Vagina (tissue), 2 donors: ENCODE measurements at regions not wholly inside any gene's neighbourhood (a gene's known extent, or its start where the extent isn't known, plus 50 kb on each side); places are given as distances from the start of the nearest gene placed in this dataset.

Experiments
- DNase-seq, 2 donors: peaks; one replicate each; pipeline ENCODE4 v3.0.0-alpha.2; 2017; ENCODE audit errors: extremely low spot score in 2 of 2
- H3K27ac ChIP-seq: fragments of 200-600 bp; sonication (generic); one replicate; pipeline ENCODE4 v1.5.1; 2019
- H3K27me3 ChIP-seq: fragments of 200-600 bp; sonication (generic); one replicate; pipeline ENCODE4 v1.5.1; 2019
- H3K36me3 ChIP-seq, 2 donors: fragments of 200-600 bp; sonication (generic); one replicate each; pipeline ENCODE4 v1.5.1; 2017 to 2019
- H3K4me1 ChIP-seq: fragments of 200-600 bp; sonication (generic); one replicate; pipeline ENCODE4 v1.5.1; 2019
- H3K4me3 ChIP-seq, 2 donors: fragments of 200-600 bp; sonication (generic); 1 replicate in 1 of 2; 2 replicates in 1 of 2; pipeline ENCODE4 v1.5.1; 2016 to 2019
- H3K9me3 ChIP-seq: fragments of 200-600 bp; sonication (generic); one replicate; pipeline ENCODE4 v1.5.1; 2019
- POLR2A ChIP-seq, 2 donors: fragments of 450-650 bp; IDR thresholded peaks; one replicate each; pipeline ENCODE4 v1.6.1; 2017; ENCODE audit warnings: antibody characterized with exemption in 2 of 2, mild to moderate bottlenecking in 2 of 2, moderate library complexity in 2 of 2
- POLR2AphosphoS5 ChIP-seq, 2 donors: sonication (generic); formaldehyde crosslinking; IDR thresholded peaks; one replicate each; pipeline ENCODE4 v1.9.0; 2017; ENCODE audit warnings: antibody characterized with exemption in 2 of 2, mild to moderate bottlenecking in 2 of 2, low read depth in 1 of 2; ENCODE audit not compliant: insufficient read depth in 1 of 2
- intact Hi-C: fragments of 100-400 bp; cut with DNase I; formaldehyde crosslinking; loops from one replicate; pipeline ENCODE4 v1.15.1; 2023
- TF ChIP-seq, protein P1 (sequence below), 3 experiments: fragments of 450-650 bp in 2 of 3; fragments of 200-600 bp in 1 of 3; sonication (generic) in 1 of 3; IDR thresholded peaks; one replicate each; pipeline ENCODE4 v1.5.1; 2017 to 2019; ENCODE audit warnings: antibody characterized with exemption in 3 of 3, mild to moderate bottlenecking in 2 of 3, moderate library complexity in 2 of 3

GRCh38 chr6:113594726-113595125 is 262.4 kb upstream of the MARCKS start:
- peaks cover 28% of the 10 kb centered on the region for H3K4me1 ChIP-seq
- no peaks in the 10 kb centered on the region for H3K27me3 ChIP-seq
- DNase-seq, result no peak
- TF ChIP-seq POLR2A (IDR thresholded peaks at IDR 0.05) (no peak), POLR2AphosphoS5 (IDR thresholded peaks at IDR 0.05; ENCODE audit: insufficient read depth in 1 of 2, low read depth in 1 of 2) (no peak)
- H3K27ac ChIP-seq, result no peak overlapping the region
- H3K9me3 ChIP-seq, result no peaks in the 10 kb centered on the region
- no peak overlapping the region for H3K4me3 ChIP-seq
- H3K36me3 ChIP-seq, result no peaks in the 10 kb centered on the region
- intact Hi-C loops, result no loop called here

DNA sequence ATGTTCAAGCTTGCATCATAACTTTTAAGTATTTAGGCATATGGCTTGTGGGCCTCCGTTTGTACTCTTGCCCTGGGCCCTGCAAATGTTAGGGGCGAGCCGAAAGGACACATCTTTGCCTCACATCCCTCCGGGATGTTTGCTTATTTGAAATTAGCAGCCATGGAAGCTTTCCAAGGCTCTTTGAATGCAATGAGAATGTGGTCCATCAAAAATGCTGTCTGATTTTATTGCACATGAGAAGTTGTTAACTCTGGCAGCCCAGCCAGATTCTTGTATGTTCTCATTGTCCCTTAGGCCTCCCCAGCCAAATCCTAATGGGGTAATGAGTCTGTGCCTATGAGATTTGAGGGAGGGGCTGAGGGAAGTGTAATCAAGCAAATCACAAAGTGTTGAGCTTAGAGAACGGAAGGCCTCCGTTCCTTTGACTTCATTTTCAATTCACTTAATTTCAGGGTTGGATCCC is 261.2 kb upstream of the MARCKS start:
- Histone ChIP-seq H3K9me3 (no peaks in the 10 kb centered on the region), H3K27ac (peak overlapping the region; percentile 28), H3K27me3 (no peaks in the 10 kb centered on the region), H3K36me3 (no peaks in the 10 kb centered on the region), H3K4me1 (peaks cover 28% of the 10 kb centered on the region), H3K4me3 (peak overlapping the region in 1 of 2 donors; percentile 13)
- TF ChIP-seq, protein P1, sequence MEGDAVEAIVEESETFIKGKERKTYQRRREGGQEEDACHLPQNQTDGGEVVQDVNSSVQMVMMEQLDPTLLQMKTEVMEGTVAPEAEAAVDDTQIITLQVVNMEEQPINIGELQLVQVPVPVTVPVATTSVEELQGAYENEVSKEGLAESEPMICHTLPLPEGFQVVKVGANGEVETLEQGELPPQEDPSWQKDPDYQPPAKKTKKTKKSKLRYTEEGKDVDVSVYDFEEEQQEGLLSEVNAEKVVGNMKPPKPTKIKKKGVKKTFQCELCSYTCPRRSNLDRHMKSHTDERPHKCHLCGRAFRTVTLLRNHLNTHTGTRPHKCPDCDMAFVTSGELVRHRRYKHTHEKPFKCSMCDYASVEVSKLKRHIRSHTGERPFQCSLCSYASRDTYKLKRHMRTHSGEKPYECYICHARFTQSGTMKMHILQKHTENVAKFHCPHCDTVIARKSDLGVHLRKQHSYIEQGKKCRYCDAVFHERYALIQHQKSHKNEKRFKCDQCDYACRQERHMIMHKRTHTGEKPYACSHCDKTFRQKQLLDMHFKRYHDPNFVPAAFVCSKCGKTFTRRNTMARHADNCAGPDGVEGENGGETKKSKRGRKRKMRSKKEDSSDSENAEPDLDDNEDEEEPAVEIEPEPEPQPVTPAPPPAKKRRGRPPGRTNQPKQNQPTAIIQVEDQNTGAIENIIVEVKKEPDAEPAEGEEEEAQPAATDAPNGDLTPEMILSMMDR (IDR thresholded peaks at IDR 0.05), result no peak
- TF ChIP-seq POLR2A (IDR thresholded peaks at IDR 0.05) (no peak), POLR2AphosphoS5 (IDR thresholded peaks at IDR 0.05; ENCODE audit: insufficient read depth in 1 of 2, low read depth in 1 of 2) (no peak)
- no peak for DNase-seq
- intact Hi-C loops, result no loop called here

DNA sequence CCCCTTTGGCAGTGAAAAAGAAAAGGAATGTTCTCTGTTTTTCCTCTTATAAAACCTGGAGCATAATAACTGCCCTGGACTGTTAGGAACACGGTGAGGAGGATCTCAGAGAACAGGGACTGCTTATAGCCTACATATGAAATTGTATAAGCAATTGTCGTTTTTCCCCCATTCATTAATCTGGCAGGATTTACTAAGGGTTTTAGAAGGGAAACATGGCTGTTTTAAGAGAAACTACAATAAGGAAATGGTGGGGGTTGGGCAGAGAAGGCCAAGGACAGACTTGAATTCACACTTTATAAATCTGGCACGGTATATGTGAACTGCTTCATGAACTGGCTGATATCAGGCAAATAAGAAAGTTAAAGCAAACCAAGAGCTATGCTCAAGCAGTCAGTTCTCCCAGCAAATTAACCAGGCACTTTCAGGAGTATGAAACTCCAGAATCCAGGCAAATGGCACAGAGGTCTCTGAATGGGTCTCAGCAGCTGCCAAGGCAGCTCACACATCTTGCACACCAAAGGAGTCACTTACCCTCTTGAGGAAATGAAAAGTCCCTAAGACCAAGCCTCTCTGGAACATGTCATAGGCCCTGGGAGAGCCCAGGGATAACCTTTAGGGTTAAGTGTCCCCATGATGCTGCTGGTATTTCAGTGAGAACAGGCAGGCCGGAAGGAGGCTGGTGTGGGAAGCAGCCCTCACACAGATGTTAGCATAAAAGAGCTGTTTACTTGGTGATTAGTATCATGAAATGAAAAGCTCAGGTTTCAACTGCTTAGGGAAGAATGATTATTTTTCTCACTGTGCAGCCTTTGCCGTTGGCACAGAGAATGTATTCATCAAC is 260.5 kb upstream of the MARCKS start:
- H3K36me3 ChIP-seq, result no peaks in the 10 kb centered on the region
- no peaks in the 10 kb centered on the region for H3K9me3 ChIP-seq
- intact Hi-C loops, result no loop called here
- TF ChIP-seq, protein P1 (IDR thresholded peaks at IDR 0.05), result no peak
- TF ChIP-seq POLR2AphosphoS5 (IDR thresholded peaks at IDR 0.05; ENCODE audit: insufficient read depth in 1 of 2, low read depth in 1 of 2), result no peak
- no peak for TF ChIP-seq POLR2A (IDR thresholded peaks at IDR 0.05)
- no peaks in the 10 kb centered on the region for H3K27me3 ChIP-seq
- H3K27ac ChIP-seq, result peak overlapping the region; percentile 28
- peaks cover 26% of the 10 kb centered on the region for H3K4me1 ChIP-seq
- peak overlapping the region in 1 of 2 donors; percentile 13 for H3K4me3 ChIP-seq
- DNase-seq, result no peak

DNA sequence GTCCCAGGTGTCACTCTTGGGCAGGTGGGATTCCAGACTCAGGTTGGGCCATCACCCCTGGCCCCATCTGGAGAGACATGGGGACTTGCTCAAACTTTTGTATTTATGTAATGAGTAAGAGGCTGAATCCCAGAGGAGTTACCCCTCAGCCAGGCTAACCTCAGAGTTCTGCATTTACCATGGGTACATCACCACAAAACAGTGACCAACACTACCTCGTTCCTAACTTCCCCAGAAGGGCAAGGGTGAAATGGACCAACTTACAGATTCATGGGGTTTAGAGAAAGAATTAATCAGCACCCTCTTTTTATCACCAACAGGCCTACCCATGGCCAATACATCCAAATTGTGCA is 259.9 kb upstream of the MARCKS start:
- no peak for TF ChIP-seq POLR2AphosphoS5 (IDR thresholded peaks at IDR 0.05; ENCODE audit: insufficient read depth in 1 of 2, low read depth in 1 of 2)
- TF ChIP-seq, protein P1 (IDR thresholded peaks at IDR 0.05), result no peak
- no peak for TF ChIP-seq POLR2A (IDR thresholded peaks at IDR 0.05)
- H3K4me3 ChIP-seq, result no peak overlapping the region
- intact Hi-C loops, result no loop called here
- no peak for DNase-seq
- no peaks in the 10 kb centered on the region for H3K36me3 ChIP-seq
- no peaks in the 10 kb centered on the region for H3K27me3 ChIP-seq
- peak overlapping the region; percentile 28 for H3K27ac ChIP-seq
- H3K4me1 ChIP-seq, result peaks cover 20% of the 10 kb centered on the region
- no peaks in the 10 kb centered on the region for H3K9me3 ChIP-seq

DNA sequence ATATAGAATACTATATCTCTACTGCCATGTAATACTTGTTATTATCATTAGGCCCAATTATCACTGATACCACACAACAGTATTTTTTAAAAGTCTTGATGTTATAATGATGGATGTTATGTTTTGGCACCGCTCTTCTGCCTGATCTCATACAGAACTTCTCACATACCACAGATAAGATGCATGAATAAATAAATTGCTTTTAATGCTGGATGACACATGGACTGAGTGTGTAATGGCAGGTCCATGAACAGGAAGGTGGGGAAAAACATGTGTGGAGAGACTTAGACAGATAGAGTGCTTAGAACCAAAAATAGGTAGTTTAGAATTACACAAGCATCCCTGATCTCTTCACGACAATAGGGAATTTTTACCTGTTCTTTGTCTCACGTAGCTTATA is 258.4 kb upstream of the MARCKS start:
- intact Hi-C loops, result no loop called here
- H3K27ac ChIP-seq, result no peak overlapping the region
- TF ChIP-seq POLR2AphosphoS5 (IDR thresholded peaks at IDR 0.05; ENCODE audit: insufficient read depth in 1 of 2, low read depth in 1 of 2), result no peak
- no peak for TF ChIP-seq POLR2A (IDR thresholded peaks at IDR 0.05)
- TF ChIP-seq, protein P1 (IDR thresholded peaks at IDR 0.05), result no peak
- no peaks in the 10 kb centered on the region for H3K27me3 ChIP-seq
- H3K36me3 ChIP-seq, result no peaks in the 10 kb centered on the region
- no peaks in the 10 kb centered on the region for H3K9me3 ChIP-seq
- DNase-seq, result no peak
- no peak overlapping the region for H3K4me3 ChIP-seq
- peaks cover 19% of the 10 kb centered on the region for H3K4me1 ChIP-seq
